ENCODE measurements at regions not wholly inside any gene's neighbourhood (a gene's known extent, or its start where the extent isn't known, plus 50 kb on each side); places are given as distances from the start of the nearest gene placed in this dataset.

DNA sequence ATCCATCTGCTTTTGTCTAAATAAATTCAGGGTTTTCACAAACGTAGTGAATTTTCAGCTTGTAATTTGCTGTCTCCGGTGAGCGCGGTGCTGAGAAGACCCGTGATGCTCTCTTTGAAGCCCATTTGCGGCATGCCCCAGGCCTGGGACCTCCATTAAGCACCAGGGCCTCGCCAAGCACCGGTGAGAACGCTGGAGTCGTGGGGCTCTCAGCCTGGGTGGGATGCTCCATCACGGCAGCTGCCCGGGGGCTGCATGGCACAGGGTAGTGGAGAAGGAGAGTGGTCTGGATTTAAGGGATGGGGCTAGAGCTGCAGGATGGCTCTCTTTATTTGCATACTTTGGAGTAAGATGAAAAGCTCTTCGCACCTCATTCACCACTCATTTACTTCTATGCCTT, 248.7 kb downstream of the ABCC12 start:
- TF ChIP-seq, protein P1, sequence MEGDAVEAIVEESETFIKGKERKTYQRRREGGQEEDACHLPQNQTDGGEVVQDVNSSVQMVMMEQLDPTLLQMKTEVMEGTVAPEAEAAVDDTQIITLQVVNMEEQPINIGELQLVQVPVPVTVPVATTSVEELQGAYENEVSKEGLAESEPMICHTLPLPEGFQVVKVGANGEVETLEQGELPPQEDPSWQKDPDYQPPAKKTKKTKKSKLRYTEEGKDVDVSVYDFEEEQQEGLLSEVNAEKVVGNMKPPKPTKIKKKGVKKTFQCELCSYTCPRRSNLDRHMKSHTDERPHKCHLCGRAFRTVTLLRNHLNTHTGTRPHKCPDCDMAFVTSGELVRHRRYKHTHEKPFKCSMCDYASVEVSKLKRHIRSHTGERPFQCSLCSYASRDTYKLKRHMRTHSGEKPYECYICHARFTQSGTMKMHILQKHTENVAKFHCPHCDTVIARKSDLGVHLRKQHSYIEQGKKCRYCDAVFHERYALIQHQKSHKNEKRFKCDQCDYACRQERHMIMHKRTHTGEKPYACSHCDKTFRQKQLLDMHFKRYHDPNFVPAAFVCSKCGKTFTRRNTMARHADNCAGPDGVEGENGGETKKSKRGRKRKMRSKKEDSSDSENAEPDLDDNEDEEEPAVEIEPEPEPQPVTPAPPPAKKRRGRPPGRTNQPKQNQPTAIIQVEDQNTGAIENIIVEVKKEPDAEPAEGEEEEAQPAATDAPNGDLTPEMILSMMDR (optimal IDR thresholded peaks at IDR 0.05 in 1 of 3, IDR thresholded peaks at IDR 0.05 in 1 of 3, conservative IDR thresholded peaks at IDR 0.05 in 1 of 3; ENCODE audit: extremely low read depth in 1 of 3, insufficient read depth in 2 of 3, low read length in 3 of 3) = no peak
- TF ChIP-seq EZH2 (IDR thresholded peaks at IDR 0.05; ENCODE audit: low read length) = no peak
